IPS-20b (cell line): ENCODE measurements at regions not wholly inside any gene's neighbourhood (a gene's known extent, or its start where the extent isn't known, plus 50 kb on each side); places are given as distances from the start of the nearest gene placed in this dataset.

Source experiments
- H3K27ac ChIP-seq: one replicate; pipeline ENCODE4 v1.5.1; 2013; ENCODE audit warnings: low read length
- H3K27me3 ChIP-seq: 2 replicates; pipeline ENCODE4 v1.6.1; 2013; ENCODE audit warnings: mild to moderate bottlenecking, low read length, inconsistent platforms; ENCODE audit not compliant: insufficient read depth
- H3K36me3 ChIP-seq: 2 replicates; pipeline ENCODE4 v1.6.1; 2013; ENCODE audit warnings: low read depth, mild to moderate bottlenecking, inconsistent platforms, low read length, moderate library complexity; ENCODE audit not compliant: insufficient read depth
- H3K4me1 ChIP-seq: 2 replicates; pipeline ENCODE4 v1.6.1; 2013; ENCODE audit warnings: mild to moderate bottlenecking, control low read depth, inconsistent platforms, low read length, moderate library complexity; ENCODE audit not compliant: insufficient read depth
- H3K4me3 ChIP-seq: 2 replicates; pipeline ENCODE4 v1.5.1; 2013; ENCODE audit warnings: mild to moderate bottlenecking, low read length, inconsistent platforms
- H3K9ac ChIP-seq: 2 replicates; pipeline ENCODE4 v1.6.1; 2013; ENCODE audit warnings: low read depth, mild to moderate bottlenecking, inconsistent platforms, low read length, moderate library complexity
- H3K9me3 ChIP-seq: 2 replicates; pipeline ENCODE4 v1.6.1; 2013; ENCODE audit warnings: mild to moderate bottlenecking, low read depth, low read length, inconsistent platforms; ENCODE audit not compliant: insufficient read depth

GRCh38 chrX:20382518-20383297 is 116.0 kb upstream of the RPS6KA3 start:
- Histone ChIP-seq H3K27ac (no peak overlapping the region), H3K27me3 (no peaks in the 10 kb centered on the region), H3K9ac (no peak overlapping the region), H3K36me3 (no peaks in the 10 kb centered on the region), H3K9me3 (no peaks in the 10 kb centered on the region), H3K4me1 (no peaks in the 10 kb centered on the region), H3K4me3 (no peak overlapping the region)

- Histone ChIP-seq H3K4me1 (no peaks in the 10 kb centered on the region), H3K4me3 (no peak overlapping the region), H3K9ac (no peak overlapping the region), H3K27me3 (no peaks in the 10 kb centered on the region), H3K27ac (no peak overlapping the region), H3K36me3 (no peaks in the 10 kb centered on the region), H3K9me3 (no peaks in the 10 kb centered on the region)
These were observed 115.4 kb upstream of the RPS6KA3 start for GRCh38 chrX:20382082-20382481.

GRCh38 chrX:20378233-20378920 is 111.7 kb upstream of the RPS6KA3 start:
- Histone ChIP-seq H3K9me3 (no peaks in the 10 kb centered on the region), H3K4me1 (no peaks in the 10 kb centered on the region), H3K9ac (no peak overlapping the region), H3K27me3 (no peaks in the 10 kb centered on the region), H3K27ac (no peak overlapping the region), H3K4me3 (no peak overlapping the region), H3K36me3 (no peaks in the 10 kb centered on the region)

GRCh38 chrX:20374900-20375438 is 108.3 kb upstream of the RPS6KA3 start:
- no peaks in the 10 kb centered on the region for H3K27me3 ChIP-seq
- no peak overlapping the region for H3K27ac ChIP-seq
- no peaks in the 10 kb centered on the region for H3K4me1 ChIP-seq
- H3K9me3 ChIP-seq: no peaks in the 10 kb centered on the region
- H3K9ac ChIP-seq: no peak overlapping the region
- no peaks in the 10 kb centered on the region for H3K36me3 ChIP-seq
- no peak overlapping the region for H3K4me3 ChIP-seq

- Histone ChIP-seq H3K9ac (no peak overlapping the region), H3K4me1 (no peaks in the 10 kb centered on the region), H3K9me3 (no peaks in the 10 kb centered on the region), H3K4me3 (no peak overlapping the region), H3K27ac (no peak overlapping the region), H3K27me3 (no peaks in the 10 kb centered on the region), H3K36me3 (no peaks in the 10 kb centered on the region)
These were observed 107.7 kb upstream of the RPS6KA3 start for GRCh38 chrX:20374450-20374849.

GRCh38 chrX:20373063-20373462 is 106.4 kb upstream of the RPS6KA3 start:
- H3K27ac ChIP-seq: no peak overlapping the region
- no peaks in the 10 kb centered on the region for H3K9me3 ChIP-seq
- no peaks in the 10 kb centered on the region for H3K27me3 ChIP-seq
- no peak overlapping the region for H3K9ac ChIP-seq
- no peaks in the 10 kb centered on the region for H3K4me1 ChIP-seq
- no peak overlapping the region for H3K4me3 ChIP-seq
- no peaks in the 10 kb centered on the region for H3K36me3 ChIP-seq

- Histone ChIP-seq H3K27me3 (no peaks in the 10 kb centered on the region), H3K27ac (no peak overlapping the region), H3K9me3 (no peaks in the 10 kb centered on the region), H3K4me3 (no peak overlapping the region), H3K36me3 (no peaks in the 10 kb centered on the region), H3K9ac (no peak overlapping the region), H3K4me1 (no peaks in the 10 kb centered on the region)
These were observed 105.8 kb upstream of the RPS6KA3 start for GRCh38 chrX:20372533-20372932.

- H3K9me3 ChIP-seq: no peaks in the 10 kb centered on the region
- H3K4me3 ChIP-seq: no peak overlapping the region
- no peaks in the 10 kb centered on the region for H3K36me3 ChIP-seq
- no peaks in the 10 kb centered on the region for H3K27me3 ChIP-seq
- H3K27ac ChIP-seq: no peak overlapping the region
- H3K4me1 ChIP-seq: no peaks in the 10 kb centered on the region
- no peak overlapping the region for H3K9ac ChIP-seq
These were observed 102.8 kb upstream of the RPS6KA3 start for GRCh38 chrX:20369468-20369867.

- no peak overlapping the region for H3K27ac ChIP-seq
- no peak overlapping the region for H3K9ac ChIP-seq
- H3K4me3 ChIP-seq: no peak overlapping the region
- H3K9me3 ChIP-seq: no peaks in the 10 kb centered on the region
- H3K27me3 ChIP-seq: no peaks in the 10 kb centered on the region
- peaks cover 8% of the 10 kb centered on the region; the same call in 1 of the 2 replicates for H3K4me1 ChIP-seq
- no peaks in the 10 kb centered on the region for H3K36me3 ChIP-seq
These were observed 97.5 kb upstream of the RPS6KA3 start for GRCh38 chrX:20364238-20364637.

GRCh38 chrX:20363275-20363674 is 96.6 kb upstream of the RPS6KA3 start:
- Histone ChIP-seq H3K27me3 (no peaks in the 10 kb centered on the region), H3K4me1 (peaks cover 8% of the 10 kb centered on the region; the same call in 1 of the 2 replicates), H3K27ac (no peak overlapping the region), H3K9me3 (no peaks in the 10 kb centered on the region), H3K9ac (no peak overlapping the region), H3K4me3 (no peak overlapping the region), H3K36me3 (no peaks in the 10 kb centered on the region)

GRCh38 chrX:20362268-20363267 is 95.9 kb upstream of the RPS6KA3 start:
- peaks cover 8% of the 10 kb centered on the region; the same call in 1 of the 2 replicates for H3K4me1 ChIP-seq
- no peak overlapping the region for H3K9ac ChIP-seq
- no peak overlapping the region for H3K4me3 ChIP-seq
- H3K36me3 ChIP-seq: no peaks in the 10 kb centered on the region
- H3K9me3 ChIP-seq: no peaks in the 10 kb centered on the region
- H3K27me3 ChIP-seq: no peaks in the 10 kb centered on the region
- H3K27ac ChIP-seq: no peak overlapping the region
